SK-N-SH treated with all-trans-retinoic acid at 6 μM for 48 hours (cell line): ENCODE measurements at regions not wholly inside any gene's neighbourhood (a gene's known extent, or its start where the extent isn't known, plus 50 kb on each side); places are given as distances from the start of the nearest gene placed in this dataset.

Experiments used
- ATAC-seq: fragments of 200-7000 bp; cut with Tn5 transposase; 3 replicates; pipeline ENCODE4 v1.9.1; 2020; ENCODE audit warnings: mild to moderate bottlenecking, moderate library complexity
- ARNTL ChIP-seq: fragments of 450-650 bp; formaldehyde crosslinking; IDR thresholded peaks from 2 replicates; pipeline ENCODE4 v1.5.0; 2020; ENCODE audit warnings: low read depth, mild to moderate bottlenecking, moderate library complexity, borderline replicate concordance
- BACH2 ChIP-seq: fragments of 250-450 bp; sonication (Bioruptor Pico); IDR thresholded peaks from 2 replicates; pipeline ENCODE4 v1.9.0; 2021; ENCODE audit warnings: mild to moderate bottlenecking, borderline replicate concordance
- CSDC2 ChIP-seq: fragments of 250-450 bp; sonication (Bioruptor Pico); IDR thresholded peaks from 2 replicates; pipeline ENCODE4 v1.5.0; 2020; ENCODE audit warnings: mild to moderate bottlenecking, moderate library complexity
- ESRRG ChIP-seq: fragments of 250-450 bp; sonication (Bioruptor Pico); IDR thresholded peaks from 2 replicates; pipeline ENCODE4 v1.6.1; 2021; ENCODE audit warnings: mild to moderate bottlenecking
- GLIS3 ChIP-seq: fragments of 250-450 bp; sonication (Bioruptor Pico); IDR thresholded peaks from 2 replicates; pipeline ENCODE4 v1.5.0; 2020; ENCODE audit warnings: mild to moderate bottlenecking, moderate library complexity
- ISL1 ChIP-seq: fragments of 250-450 bp; sonication (Bioruptor Pico); IDR thresholded peaks from 2 replicates; pipeline ENCODE4 v2.1.2; 2022; ENCODE audit warnings: mild to moderate bottlenecking, moderate library complexity
- OSR1 ChIP-seq: fragments of 250-450 bp; sonication (Bioruptor Pico); IDR thresholded peaks from 2 replicates; pipeline ENCODE4 v1.8.0; 2022; ENCODE audit warnings: moderate library complexity, mild to moderate bottlenecking, inconsistent platforms
- PPARA ChIP-seq: fragments of 250-450 bp; sonication (Bioruptor Pico); IDR thresholded peaks from 2 replicates; pipeline ENCODE4 v1.5.0; 2020; ENCODE audit warnings: mild to moderate bottlenecking, borderline replicate concordance
- RARB ChIP-seq: fragments of 250-450 bp; sonication (Bioruptor Pico); IDR thresholded peaks from 2 replicates; pipeline ENCODE4 v1.8.0; 2021; ENCODE audit warnings: mild to moderate bottlenecking, moderate library complexity
- SNAI2 ChIP-seq: fragments of 250-450 bp; sonication (Bioruptor Pico); IDR thresholded peaks from 2 replicates; pipeline ENCODE4 v1.5.0; 2020; ENCODE audit warnings: mild to moderate bottlenecking, moderate library complexity
- TCF4 ChIP-seq: fragments of 250-450 bp; sonication (Bioruptor Pico); IDR thresholded peaks from 2 replicates; pipeline ENCODE4 v1.8.0; 2021; ENCODE audit warnings: mild to moderate bottlenecking, moderate library complexity, borderline replicate concordance
- TOX ChIP-seq: fragments of 250-450 bp; sonication (Bioruptor Pico); IDR thresholded peaks from 2 replicates; pipeline ENCODE4 v1.8.0; 2021; ENCODE audit warnings: mild to moderate bottlenecking, moderate library complexity, borderline replicate concordance
- ZC3H10 ChIP-seq: fragments of 250-450 bp; sonication (Bioruptor Pico); IDR thresholded peaks from 2 replicates; pipeline ENCODE4 v1.5.1; 2021; ENCODE audit warnings: mild to moderate bottlenecking, moderate library complexity
- ZFP3 ChIP-seq: fragments of 250-450 bp; sonication (Bioruptor Pico); IDR thresholded peaks from 2 replicates; pipeline ENCODE4 v1.5.0; 2020; ENCODE audit warnings: mild to moderate bottlenecking, moderate library complexity
- ZFP30 ChIP-seq: fragments of 450-650 bp; formaldehyde crosslinking; IDR thresholded peaks from 2 replicates; pipeline ENCODE4 v1.5.0; 2022; ENCODE audit warnings: mild to moderate bottlenecking, moderate library complexity
- ZNF565 ChIP-seq: fragments of 450-650 bp; formaldehyde crosslinking; conservative IDR thresholded peaks from 2 replicates; pipeline ENCODE4 v1.5.0; 2020; ENCODE audit warnings: low read depth, mild to moderate bottlenecking, moderate library complexity
- ZNF70 ChIP-seq: fragments of 450-650 bp; formaldehyde crosslinking; IDR thresholded peaks from 2 replicates; pipeline ENCODE4 v1.5.0; 2020; ENCODE audit warnings: mild to moderate bottlenecking, moderate library complexity
- ZNF8 ChIP-seq: fragments of 450-650 bp; formaldehyde crosslinking; IDR thresholded peaks from 2 replicates; pipeline ENCODE4 v1.5.0; 2020; ENCODE audit warnings: mild to moderate bottlenecking, moderate library complexity
- TF ChIP-seq, protein P1 (sequence below): fragments of 250-450 bp; sonication (Bioruptor Pico); IDR thresholded peaks from 2 replicates; pipeline ENCODE4 v1.5.1; 2021; ENCODE audit warnings: mild to moderate bottlenecking, moderate library complexity
- TF ChIP-seq, protein P2 (sequence below): fragments of 250-450 bp; sonication (Bioruptor Pico); IDR thresholded peaks from 2 replicates; pipeline ENCODE4 v1.5.0; 2020; ENCODE audit warnings: mild to moderate bottlenecking, moderate library complexity
- TF ChIP-seq, protein P3 (sequence below): fragments of 250-450 bp; sonication (Bioruptor Pico); IDR thresholded peaks from 2 replicates; pipeline ENCODE4 v1.8.0; 2020; ENCODE audit warnings: mild to moderate bottlenecking, moderate library complexity, borderline replicate concordance
- TF ChIP-seq, protein P4 (sequence below): fragments of 250-450 bp; sonication (Bioruptor Pico); IDR thresholded peaks from 2 replicates; pipeline ENCODE4 v1.5.1; 2020; ENCODE audit warnings: low read depth, mild to moderate bottlenecking, moderate library complexity

DNA sequence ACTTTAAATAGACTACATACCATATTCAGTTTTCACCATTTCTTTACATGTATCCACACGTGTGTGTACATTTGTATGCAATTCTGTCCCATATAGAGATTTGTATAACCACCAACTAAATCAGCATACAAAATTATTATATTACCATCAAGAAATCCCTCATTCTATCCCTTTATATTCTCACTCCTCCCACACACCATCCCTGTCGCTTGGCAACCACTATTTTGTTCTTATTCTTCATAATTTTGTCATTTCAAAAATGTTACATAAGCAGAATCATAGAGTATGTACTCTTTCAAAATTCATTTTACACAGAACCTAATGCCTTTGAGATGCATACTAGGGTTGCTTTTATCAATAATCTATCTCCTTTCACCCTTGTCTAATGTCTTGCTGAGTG is 740.5 kb downstream of the SLITRK5 start:
- no peak for ATAC-seq
- TF ChIP-seq ISL1 (CRISPR knock-in tag) (no peak), OSR1 (CRISPR knock-in tag) (no peak), ZNF70 (no peak), ZFP30 (no peak), SNAI2 (CRISPR knock-in tag) (no peak), TOX (CRISPR knock-in tag) (no peak), TCF4 (CRISPR knock-in tag) (no peak)
- TF ChIP-seq, protein P1, sequence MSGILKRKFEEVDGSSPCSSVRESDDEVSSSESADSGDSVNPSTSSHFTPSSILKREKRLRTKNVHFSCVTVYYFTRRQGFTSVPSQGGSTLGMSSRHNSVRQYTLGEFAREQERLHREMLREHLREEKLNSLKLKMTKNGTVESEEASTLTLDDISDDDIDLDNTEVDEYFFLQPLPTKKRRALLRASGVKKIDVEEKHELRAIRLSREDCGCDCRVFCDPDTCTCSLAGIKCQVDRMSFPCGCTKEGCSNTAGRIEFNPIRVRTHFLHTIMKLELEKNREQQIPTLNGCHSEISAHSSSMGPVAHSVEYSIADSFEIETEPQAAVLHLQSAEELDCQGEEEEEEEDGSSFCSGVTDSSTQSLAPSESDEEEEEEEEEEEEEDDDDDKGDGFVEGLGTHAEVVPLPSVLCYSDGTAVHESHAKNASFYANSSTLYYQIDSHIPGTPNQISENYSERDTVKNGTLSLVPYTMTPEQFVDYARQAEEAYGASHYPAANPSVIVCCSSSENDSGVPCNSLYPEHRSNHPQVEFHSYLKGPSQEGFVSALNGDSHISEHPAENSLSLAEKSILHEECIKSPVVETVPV (CRISPR knock-in tag) = no peak

DNA sequence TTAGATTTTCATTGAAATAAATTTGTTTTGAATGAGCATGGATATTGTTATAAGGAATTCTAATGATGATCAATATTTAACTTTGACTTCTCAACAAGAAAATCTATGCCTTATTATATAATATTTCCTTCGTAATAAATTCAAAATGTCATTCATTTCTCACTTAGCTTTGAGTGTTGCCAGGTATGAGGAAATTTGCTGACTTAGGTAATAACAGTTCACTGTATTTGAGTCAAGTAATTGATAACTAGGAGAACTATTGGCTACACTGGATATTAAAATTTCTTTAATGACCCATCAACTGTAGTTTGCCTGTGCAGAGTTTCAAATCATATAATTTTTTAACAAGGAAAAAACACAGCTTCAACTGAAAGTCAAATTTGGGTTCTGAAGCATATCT is 746.6 kb downstream of the SLITRK5 start:
- TF ChIP-seq, protein P2, sequence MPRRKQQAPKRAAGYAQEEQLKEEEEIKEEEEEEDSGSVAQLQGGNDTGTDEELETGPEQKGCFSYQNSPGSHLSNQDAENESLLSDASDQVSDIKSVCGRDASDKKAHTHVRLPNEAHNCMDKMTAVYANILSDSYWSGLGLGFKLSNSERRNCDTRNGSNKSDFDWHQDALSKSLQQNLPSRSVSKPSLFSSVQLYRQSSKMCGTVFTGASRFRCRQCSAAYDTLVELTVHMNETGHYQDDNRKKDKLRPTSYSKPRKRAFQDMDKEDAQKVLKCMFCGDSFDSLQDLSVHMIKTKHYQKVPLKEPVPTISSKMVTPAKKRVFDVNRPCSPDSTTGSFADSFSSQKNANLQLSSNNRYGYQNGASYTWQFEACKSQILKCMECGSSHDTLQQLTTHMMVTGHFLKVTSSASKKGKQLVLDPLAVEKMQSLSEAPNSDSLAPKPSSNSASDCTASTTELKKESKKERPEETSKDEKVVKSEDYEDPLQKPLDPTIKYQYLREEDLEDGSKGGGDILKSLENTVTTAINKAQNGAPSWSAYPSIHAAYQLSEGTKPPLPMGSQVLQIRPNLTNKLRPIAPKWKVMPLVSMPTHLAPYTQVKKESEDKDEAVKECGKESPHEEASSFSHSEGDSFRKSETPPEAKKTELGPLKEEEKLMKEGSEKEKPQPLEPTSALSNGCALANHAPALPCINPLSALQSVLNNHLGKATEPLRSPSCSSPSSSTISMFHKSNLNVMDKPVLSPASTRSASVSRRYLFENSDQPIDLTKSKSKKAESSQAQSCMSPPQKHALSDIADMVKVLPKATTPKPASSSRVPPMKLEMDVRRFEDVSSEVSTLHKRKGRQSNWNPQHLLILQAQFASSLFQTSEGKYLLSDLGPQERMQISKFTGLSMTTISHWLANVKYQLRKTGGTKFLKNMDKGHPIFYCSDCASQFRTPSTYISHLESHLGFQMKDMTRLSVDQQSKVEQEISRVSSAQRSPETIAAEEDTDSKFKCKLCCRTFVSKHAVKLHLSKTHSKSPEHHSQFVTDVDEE (CRISPR knock-in tag) = no peak
- no peak for TF ChIP-seq PPARA (CRISPR knock-in tag)
- no peak for TF ChIP-seq ZFP3
- TF ChIP-seq ZNF8 (CRISPR knock-in tag) = no peak
- TF ChIP-seq ISL1 (CRISPR knock-in tag) = no peak
- TF ChIP-seq ARNTL (CRISPR knock-in tag) = no peak
- no peak for TF ChIP-seq ZC3H10 (CRISPR knock-in tag)
- TF ChIP-seq CSDC2 = no peak
- no peak for TF ChIP-seq ZNF565 (CRISPR knock-in tag)
- no peak for TF ChIP-seq RARB
- no peak for TF ChIP-seq TCF4 (CRISPR knock-in tag)
- no peak for TF ChIP-seq ZFP30
- TF ChIP-seq OSR1 (CRISPR knock-in tag) = no peak
- TF ChIP-seq ZNF70 = no peak
- TF ChIP-seq BACH2 (CRISPR knock-in tag) = no peak
- no peak for TF ChIP-seq ESRRG (CRISPR knock-in tag)
- no peak for TF ChIP-seq TOX (CRISPR knock-in tag)
- TF ChIP-seq GLIS3 (CRISPR knock-in tag) = no peak
- TF ChIP-seq, protein P3, sequence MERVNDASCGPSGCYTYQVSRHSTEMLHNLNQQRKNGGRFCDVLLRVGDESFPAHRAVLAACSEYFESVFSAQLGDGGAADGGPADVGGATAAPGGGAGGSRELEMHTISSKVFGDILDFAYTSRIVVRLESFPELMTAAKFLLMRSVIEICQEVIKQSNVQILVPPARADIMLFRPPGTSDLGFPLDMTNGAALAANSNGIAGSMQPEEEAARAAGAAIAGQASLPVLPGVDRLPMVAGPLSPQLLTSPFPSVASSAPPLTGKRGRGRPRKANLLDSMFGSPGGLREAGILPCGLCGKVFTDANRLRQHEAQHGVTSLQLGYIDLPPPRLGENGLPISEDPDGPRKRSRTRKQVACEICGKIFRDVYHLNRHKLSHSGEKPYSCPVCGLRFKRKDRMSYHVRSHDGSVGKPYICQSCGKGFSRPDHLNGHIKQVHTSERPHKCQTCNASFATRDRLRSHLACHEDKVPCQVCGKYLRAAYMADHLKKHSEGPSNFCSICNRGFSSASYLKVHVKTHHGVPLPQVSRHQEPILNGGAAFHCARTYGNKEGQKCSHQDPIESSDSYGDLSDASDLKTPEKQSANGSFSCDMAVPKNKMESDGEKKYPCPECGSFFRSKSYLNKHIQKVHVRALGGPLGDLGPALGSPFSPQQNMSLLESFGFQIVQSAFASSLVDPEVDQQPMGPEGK (CRISPR knock-in tag) = no peak
- no peak for TF ChIP-seq SNAI2 (CRISPR knock-in tag)
- ATAC-seq = no peak

DNA sequence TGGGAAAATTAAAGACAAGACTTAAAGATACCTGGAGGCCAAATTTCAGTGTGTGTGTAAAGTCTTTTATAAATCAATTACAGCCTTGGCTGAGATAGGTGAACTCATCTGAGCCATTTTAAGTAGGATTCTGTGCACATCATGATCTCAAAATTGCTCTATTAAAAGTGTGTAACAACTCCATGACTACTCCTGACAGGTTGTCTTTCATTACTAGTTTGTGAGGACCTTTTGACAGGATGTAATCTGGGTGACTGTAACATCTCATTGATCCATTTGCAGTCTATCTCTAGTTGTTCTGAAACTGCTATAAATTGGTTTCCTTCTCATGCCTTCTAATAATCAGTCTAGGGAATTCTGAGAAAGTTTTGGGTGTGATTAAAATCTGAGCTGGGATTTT is 753.3 kb downstream of the SLITRK5 start:
- ATAC-seq = no peak

More for the DNA sequence above, 753.3 kb downstream of the SLITRK5 start:
- TF ChIP-seq, protein P2 (CRISPR knock-in tag) = no peak
- TF ChIP-seq, protein P4, sequence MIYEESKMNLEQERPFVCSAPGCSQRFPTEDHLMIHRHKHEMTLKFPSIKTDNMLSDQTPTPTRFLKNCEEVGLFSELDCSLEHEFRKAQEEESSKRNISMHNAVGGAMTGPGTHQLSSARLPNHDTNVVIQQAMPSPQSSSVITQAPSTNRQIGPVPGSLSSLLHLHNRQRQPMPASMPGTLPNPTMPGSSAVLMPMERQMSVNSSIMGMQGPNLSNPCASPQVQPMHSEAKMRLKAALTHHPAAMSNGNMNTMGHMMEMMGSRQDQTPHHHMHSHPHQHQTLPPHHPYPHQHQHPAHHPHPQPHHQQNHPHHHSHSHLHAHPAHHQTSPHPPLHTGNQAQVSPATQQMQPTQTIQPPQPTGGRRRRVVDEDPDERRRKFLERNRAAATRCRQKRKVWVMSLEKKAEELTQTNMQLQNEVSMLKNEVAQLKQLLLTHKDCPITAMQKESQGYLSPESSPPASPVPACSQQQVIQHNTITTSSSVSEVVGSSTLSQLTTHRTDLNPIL (CRISPR knock-in tag) = no peak
- no peak for TF ChIP-seq PPARA (CRISPR knock-in tag)
- TF ChIP-seq ZFP3 = no peak
- no peak for TF ChIP-seq SNAI2 (CRISPR knock-in tag)
- no peak for TF ChIP-seq RARB
- no peak for TF ChIP-seq OSR1 (CRISPR knock-in tag)
- TF ChIP-seq ISL1 (CRISPR knock-in tag) = no peak
